ENCODE measurements at regions not wholly inside any gene's neighbourhood (a gene's known extent, or its start where the extent isn't known, plus 50 kb on each side); places are given as distances from the start of the nearest gene placed in this dataset.

GRCh38 chr4:112845386-112845785, 204.1 kb upstream of the ANK2 start:
- DNase-seq (ENCODE audit: low read depth in 3 of 3, low spot score in 1 of 3): no peak

DNA sequence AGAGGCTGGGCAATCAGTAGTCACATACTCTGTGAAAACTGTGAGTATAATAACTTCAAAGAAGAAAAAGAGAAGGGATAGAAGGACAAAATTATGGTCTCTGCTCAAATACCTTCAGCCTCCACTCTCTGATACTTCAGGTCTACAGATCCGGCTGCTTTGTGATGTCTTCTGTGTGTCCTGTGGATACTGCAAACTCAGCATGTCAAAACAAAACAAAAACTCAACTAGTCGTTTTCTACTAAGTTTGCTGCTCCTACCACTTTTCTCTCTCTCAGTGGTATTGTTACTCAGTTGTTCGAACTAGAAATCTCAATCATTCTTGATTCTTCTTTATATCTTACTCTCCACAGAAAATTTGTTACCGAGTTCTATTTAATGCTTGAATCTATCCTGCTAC, 202.4 kb upstream of the ANK2 start:
- no peak for DNase-seq (ENCODE audit: low read depth in 3 of 3, low spot score in 1 of 3)

DNA sequence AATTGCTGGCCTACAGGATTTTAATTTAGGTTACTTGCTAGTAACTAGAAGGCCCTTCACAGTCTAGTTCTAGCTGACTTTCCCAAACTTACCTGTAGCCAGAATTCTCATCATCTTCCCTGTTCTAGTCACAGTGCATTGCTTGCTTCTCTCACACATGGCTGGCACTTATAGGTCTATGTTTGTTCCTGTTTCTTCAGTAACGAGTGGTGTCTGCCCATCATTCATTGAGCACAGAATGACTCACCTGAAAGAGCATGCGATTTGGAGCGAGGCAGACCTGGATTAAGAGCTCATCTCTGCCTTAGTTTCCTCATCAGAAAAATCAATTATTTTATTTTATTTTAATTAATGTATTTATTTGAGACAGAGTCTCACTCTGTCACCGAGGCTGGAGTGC, 201.7 kb upstream of the ANK2 start:
- no peak for DNase-seq (ENCODE audit: low read depth in 3 of 3, low spot score in 1 of 3)

- DNase-seq (ENCODE audit: low read depth in 3 of 3, low spot score in 1 of 3): no peak
Observed at GRCh38 chr4:112848911-112849310, 200.5 kb upstream of the ANK2 start.

DNA sequence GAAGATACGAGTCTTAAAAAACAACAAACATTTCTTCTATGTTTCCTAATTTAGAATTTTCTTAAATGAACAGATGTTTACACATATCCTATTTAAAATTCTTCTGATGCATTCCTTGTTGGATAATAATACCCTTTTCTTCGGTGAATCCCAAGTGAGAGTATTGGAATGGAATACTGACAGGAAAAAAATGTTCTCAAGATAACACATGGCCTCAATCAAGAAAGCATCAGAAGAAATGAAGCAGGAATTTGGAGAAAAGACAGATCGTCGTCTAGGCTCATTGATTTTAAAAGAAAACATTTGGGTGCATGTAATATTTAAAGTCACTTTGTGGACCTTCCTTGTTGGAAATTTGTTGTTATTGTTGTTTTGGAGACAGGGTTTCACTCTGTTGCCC, 196.9 kb upstream of the ANK2 start:
- DNase-seq (ENCODE audit: low read depth in 3 of 3, low spot score in 1 of 3): no peak

- no peak for DNase-seq (ENCODE audit: low read depth in 3 of 3, low spot score in 1 of 3)
Observed at GRCh38 chr4:112853662-112854256, 195.7 kb upstream of the ANK2 start.

DNA sequence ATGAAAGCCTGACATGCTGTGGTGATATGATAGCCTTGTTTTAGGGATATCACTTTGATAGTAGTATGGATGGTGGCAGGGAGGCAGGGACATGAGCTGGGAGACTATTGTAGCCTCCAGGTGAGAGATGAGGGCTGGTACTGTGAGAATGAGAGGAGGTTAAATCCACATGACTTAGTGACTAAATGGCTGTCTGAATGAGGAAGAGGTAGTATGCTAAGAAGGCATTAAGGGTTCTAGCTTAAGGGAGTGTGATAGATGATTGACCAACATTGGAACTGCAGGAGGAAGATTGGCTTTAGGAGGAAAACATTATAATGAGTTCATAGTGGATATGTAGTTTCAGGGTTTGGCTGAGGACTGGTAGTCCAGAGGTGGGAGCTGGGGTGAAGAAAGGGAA, 195.0 kb upstream of the ANK2 start:
- no peak for DNase-seq (ENCODE audit: low read depth in 3 of 3, low spot score in 1 of 3)

DNA sequence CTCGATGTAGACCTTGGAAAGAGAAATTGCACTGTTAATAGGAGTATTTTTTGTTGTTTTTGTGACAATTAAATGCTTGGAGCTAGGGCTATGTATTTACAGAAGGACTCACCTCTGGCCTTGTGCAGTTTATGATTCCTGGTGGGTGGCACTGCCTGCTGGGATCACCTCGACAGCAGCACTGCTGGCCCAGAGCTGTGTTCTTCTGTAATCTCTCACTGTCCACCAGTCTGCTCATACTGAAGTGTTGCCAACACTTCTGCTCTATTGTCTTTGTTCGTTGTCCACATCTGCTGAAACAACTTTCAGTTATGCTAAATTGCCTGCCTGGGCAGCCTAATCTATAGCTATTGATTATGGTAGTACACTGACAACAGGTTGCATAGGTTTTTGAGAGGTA, 194.4 kb upstream of the ANK2 start:
- no peak for DNase-seq (ENCODE audit: low read depth in 3 of 3, low spot score in 1 of 3)

DNA sequence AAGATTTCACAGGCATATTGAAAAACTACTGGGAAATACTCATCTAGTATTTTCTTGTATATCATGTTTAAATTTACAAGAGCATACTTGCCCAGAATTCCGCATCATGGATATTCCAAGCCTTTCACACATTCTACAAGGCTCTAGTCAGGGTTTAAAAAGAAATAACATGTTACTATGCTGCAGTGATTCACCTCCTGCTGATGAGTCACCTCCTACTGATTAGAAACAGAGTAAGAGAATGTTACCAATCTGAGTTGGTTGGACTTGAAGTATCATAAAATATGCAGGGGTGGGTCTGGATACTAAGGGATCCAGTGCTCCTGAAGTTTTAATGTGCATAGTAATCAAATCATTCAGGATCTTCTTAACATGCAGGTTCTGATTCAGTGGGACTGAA, 192.0 kb upstream of the ANK2 start:
- no peak for DNase-seq (ENCODE audit: low read depth in 3 of 3, low spot score in 1 of 3)

DNA sequence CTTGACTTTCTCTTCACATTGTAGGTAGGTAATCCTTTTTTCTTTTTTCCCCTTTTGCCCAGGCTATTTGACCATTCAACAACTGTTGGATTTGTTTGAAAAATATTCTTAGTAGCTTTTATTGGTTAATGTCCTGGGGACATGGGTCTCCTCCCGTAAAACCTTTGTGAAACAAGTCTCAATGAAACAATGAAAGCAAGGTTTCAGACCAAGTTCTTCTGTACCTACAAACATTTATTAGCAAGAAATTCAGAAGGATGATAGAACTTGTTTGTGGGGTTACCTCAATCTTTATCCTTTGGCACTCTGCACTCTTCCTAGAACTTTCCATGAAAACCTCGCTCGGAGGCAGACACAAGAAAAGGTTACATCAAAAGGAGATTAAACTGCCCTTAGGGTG, 190.7 kb upstream of the ANK2 start:
- no peak for DNase-seq (ENCODE audit: low read depth in 3 of 3, low spot score in 1 of 3)

- no peak for DNase-seq (ENCODE audit: low read depth in 3 of 3, low spot score in 1 of 3)
Observed at GRCh38 chr4:112859456-112860184, 189.8 kb upstream of the ANK2 start.

- no peak for DNase-seq (ENCODE audit: low read depth in 3 of 3, low spot score in 1 of 3)
Observed at GRCh38 chr4:112860830-112861690, 188.4 kb upstream of the ANK2 start.

DNA sequence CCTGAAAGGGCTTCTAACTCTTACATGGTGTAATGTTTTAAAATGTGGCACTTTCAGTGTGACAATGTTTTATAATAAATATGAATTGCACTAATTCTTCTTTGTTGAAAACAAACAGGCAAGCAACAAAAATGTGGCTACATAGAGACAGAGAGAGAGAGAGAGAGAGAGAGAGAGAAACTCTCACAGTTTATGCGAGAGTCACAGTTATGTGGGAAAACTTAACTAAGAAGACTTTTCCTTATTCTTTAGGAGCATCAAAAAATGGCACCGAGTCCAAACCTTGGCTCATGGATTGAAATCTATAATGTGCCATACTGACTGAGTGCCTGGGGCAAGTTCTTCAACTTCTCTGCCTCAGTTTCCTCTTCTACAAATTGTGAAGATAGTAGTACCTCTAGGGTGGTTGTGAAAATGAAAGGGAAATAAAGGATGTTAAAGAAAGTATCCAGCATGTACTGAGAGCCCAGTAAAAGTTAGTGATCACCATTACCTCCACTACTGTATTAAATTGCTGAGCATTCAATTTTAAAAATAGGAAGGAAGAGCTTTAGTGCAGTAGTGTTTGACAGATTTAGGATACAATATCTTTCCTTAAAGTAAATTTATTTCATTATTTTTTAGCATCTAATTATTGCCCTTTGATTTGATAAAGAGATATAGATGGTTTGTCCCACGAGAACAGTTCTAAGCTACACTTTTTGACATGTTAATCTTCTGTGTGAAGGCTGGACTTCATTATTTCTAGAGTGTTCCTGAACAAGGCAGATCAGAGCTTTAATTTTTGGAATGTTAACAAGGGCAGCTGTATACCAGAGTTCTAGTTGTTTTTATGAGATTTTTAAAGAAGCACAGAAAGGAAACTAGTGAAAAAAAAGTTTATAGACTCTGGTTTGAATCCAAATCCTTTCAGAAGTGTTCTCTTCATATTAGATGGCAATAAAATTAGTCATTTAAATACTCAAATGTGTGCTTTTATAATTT, 187.5 kb upstream of the ANK2 start:
- DNase-seq (ENCODE audit: low read depth in 3 of 3, low spot score in 1 of 3): no peak

GRCh38 chr4:112865443-112865842, 184.0 kb upstream of the ANK2 start:
- DNase-seq (ENCODE audit: low read depth in 3 of 3, low spot score in 1 of 3): no peak

DNA sequence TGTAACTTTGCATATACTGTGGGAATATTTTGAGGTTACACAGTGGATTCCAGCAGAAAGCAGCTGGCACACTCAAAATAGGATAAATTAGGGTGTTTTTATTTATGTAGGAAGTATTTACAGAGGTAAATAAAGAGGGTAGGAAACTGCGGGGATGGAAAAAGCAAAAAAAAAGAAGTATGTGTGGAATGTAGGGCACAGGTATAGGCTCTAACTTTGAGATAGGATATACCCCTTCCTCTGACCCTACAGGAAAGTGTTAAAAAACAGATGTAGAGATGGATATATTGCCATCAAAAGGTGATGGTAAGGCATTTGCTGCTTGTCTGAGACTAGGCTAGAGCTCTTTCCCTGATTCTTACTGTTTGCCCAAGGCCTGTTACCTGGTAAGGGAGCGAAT, 173.1 kb upstream of the ANK2 start:
- no peak for DNase-seq (ENCODE audit: low read depth in 3 of 3, low spot score in 1 of 3)

GRCh38 chr4:112881842-112882241, 167.6 kb upstream of the ANK2 start:
- DNase-seq (ENCODE audit: low read depth in 3 of 3, low spot score in 1 of 3): no peak

GRCh38 chr4:112882286-112882685, 167.2 kb upstream of the ANK2 start:
- DNase-seq (ENCODE audit: low read depth in 3 of 3, low spot score in 1 of 3): no peak

GRCh38 chr4:112884406-112884805, 165.0 kb upstream of the ANK2 start:
- DNase-seq (ENCODE audit: low read depth in 3 of 3, low spot score in 1 of 3): no peak

DNA sequence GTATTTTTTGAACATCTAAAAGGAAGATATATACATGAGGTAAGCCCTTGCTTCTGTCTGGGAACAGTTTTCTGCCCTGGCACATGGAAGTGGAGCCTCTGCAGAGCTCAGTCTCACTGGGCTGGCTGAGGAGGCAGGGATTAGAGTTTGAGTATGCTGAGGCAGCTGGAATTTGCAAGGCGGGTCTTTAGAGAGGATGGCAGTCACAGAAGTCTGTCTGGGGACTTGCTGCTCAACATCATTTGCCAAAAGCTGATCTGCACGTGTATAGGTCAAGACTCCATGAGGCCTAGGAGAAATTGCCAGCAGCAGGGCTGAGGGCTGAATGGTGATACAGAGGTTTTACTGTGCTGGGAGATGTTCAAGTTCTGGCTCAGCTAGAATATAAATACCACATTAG, 163.6 kb upstream of the ANK2 start:
- no peak for DNase-seq (ENCODE audit: low read depth in 3 of 3, low spot score in 1 of 3)

DNA sequence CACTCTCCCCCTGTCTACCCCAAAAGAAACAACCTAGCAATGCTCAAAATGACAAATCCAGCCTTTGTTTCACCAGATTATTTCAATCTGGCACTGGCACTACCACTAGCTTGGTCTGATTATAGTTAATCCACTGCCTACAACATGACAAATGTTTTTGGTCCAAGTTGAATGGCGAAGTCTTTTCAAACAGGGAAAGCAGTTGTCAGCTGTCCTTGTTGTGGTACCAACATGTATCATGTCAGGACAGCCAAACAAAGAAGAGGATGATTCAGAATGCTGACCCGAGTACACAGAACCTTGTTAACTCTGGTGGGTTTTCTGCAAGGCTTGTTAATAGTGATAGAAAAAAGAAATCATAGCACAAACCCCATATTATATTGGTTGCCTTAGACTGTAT, 160.8 kb upstream of the ANK2 start:
- DNase-seq (ENCODE audit: low read depth in 3 of 3, low spot score in 1 of 3): no peak

DNA sequence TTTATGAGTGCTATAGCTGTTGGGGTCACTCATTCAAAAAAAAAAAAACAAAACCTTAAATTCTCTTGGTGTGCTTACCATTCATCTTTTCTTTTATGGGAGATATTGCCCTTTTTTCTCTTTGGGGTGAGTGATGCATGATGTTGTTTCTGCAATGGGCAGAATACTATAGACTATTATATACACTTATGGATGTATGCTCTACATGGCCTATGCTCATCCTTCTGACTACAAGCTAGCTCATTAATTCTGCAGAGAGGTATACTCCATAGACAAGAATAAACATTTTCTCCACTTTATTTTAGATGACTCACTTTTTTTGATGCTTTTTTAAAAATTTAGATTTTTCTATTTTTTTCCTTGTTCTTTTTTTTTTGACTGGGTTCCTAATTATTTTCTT, 160.3 kb upstream of the ANK2 start:
- DNase-seq (ENCODE audit: low read depth in 3 of 3, low spot score in 1 of 3): no peak
